ENCODE measurements at regions not wholly inside any gene's neighbourhood (a gene's known extent, or its start where the extent isn't known, plus 50 kb on each side); places are given as distances from the start of the nearest gene placed in this dataset.

- Histone ChIP-seq H3K9me2 (replicated peaks; ENCODE audit: control insufficient read depth, low read length) (no peaks in the 10 kb centered on the region), H3K79me2 (ENCODE audit: control insufficient read depth, low read length) (no peaks in the 10 kb centered on the region), H3K36me3 (ENCODE audit: control insufficient read depth, low read length) (no peaks in the 10 kb centered on the region), H3K4me3 (ENCODE audit: low read length) (no peak overlapping the region), H3K27ac (ENCODE audit: low read depth, low read length) (no peak overlapping the region), H3K27me3 (ENCODE audit: control insufficient read depth, low read length) (no peaks in the 10 kb centered on the region), H4K20me1 (ENCODE audit: control insufficient read depth, insufficient read depth, low read depth, low read length) (no peaks in the 10 kb centered on the region), H3K9me3 (ENCODE audit: control insufficient read depth, insufficient read depth, low read length) (peaks cover 8% of the 10 kb centered on the region; the same call in 1 of the 2 replicates), H3K4me1 (ENCODE audit: control insufficient read depth, low read length) (no peaks in the 10 kb centered on the region), H3K4me2 (ENCODE audit: low read length) (no peak overlapping the region), H3F3A (ENCODE audit: control insufficient read depth, insufficient read depth) (no peaks in the 10 kb centered on the region)
- TF ChIP-seq EZH2phosphoT487 (IDR thresholded peaks at IDR 0.05; ENCODE audit: borderline replicate concordance, low read length) = no peak
- no peak for TF ChIP-seq CTCF (IDR thresholded peaks at IDR 0.05; ENCODE audit: low read depth, low read length, poor library complexity, severe bottlenecking)
Observed at GRCh38 chr1:194056169-194056568, 869.8 kb upstream of the B3GALT2 start.

- TF ChIP-seq EZH2phosphoT487 (IDR thresholded peaks at IDR 0.05; ENCODE audit: borderline replicate concordance, low read length) (no peak), CTCF (IDR thresholded peaks at IDR 0.05; ENCODE audit: low read depth, low read length, poor library complexity, severe bottlenecking) (no peak)
- H3F3A ChIP-seq (ENCODE audit: control insufficient read depth, insufficient read depth) = no peaks in the 10 kb centered on the region
- H3K4me3 ChIP-seq (ENCODE audit: low read length) = no peak overlapping the region
- H3K27me3 ChIP-seq (ENCODE audit: control insufficient read depth, low read length) = no peaks in the 10 kb centered on the region
- peaks cover 8% of the 10 kb centered on the region; the same call in 1 of the 2 replicates for H3K9me3 ChIP-seq (ENCODE audit: control insufficient read depth, insufficient read depth, low read length)
- H3K79me2 ChIP-seq (ENCODE audit: control insufficient read depth, low read length) = no peaks in the 10 kb centered on the region
- no peak overlapping the region for H3K27ac ChIP-seq (ENCODE audit: low read depth, low read length)
- H3K9me2 ChIP-seq (replicated peaks; ENCODE audit: control insufficient read depth, low read length) = no peaks in the 10 kb centered on the region
- no peaks in the 10 kb centered on the region for H4K20me1 ChIP-seq (ENCODE audit: control insufficient read depth, insufficient read depth, low read depth, low read length)
- H3K4me2 ChIP-seq (ENCODE audit: low read length) = no peak overlapping the region
- H3K36me3 ChIP-seq (ENCODE audit: control insufficient read depth, low read length) = no peaks in the 10 kb centered on the region
- H3K4me1 ChIP-seq (ENCODE audit: control insufficient read depth, low read length) = no peaks in the 10 kb centered on the region
Observed at GRCh38 chr1:194055536-194055935, 869.1 kb upstream of the B3GALT2 start.

GRCh38 chr1:194052514-194053338 is 866.3 kb upstream of the B3GALT2 start:
- H3K27ac ChIP-seq (ENCODE audit: low read depth, low read length) = no peak overlapping the region

More at GRCh38 chr1:194052514-194053338, 866.3 kb upstream of the B3GALT2 start:
- no peaks in the 10 kb centered on the region for H4K20me1 ChIP-seq (ENCODE audit: control insufficient read depth, insufficient read depth, low read depth, low read length)
- H3K36me3 ChIP-seq (ENCODE audit: control insufficient read depth, low read length) = no peaks in the 10 kb centered on the region
- no peaks in the 10 kb centered on the region for H3K9me2 ChIP-seq (replicated peaks; ENCODE audit: control insufficient read depth, low read length)
- H3K4me2 ChIP-seq (ENCODE audit: low read length) = no peak overlapping the region
- H3F3A ChIP-seq (ENCODE audit: control insufficient read depth, insufficient read depth) = no peaks in the 10 kb centered on the region
- no peak overlapping the region for H3K4me3 ChIP-seq (ENCODE audit: low read length)
- H3K79me2 ChIP-seq (ENCODE audit: control insufficient read depth, low read length) = no peaks in the 10 kb centered on the region
- no peak for TF ChIP-seq EZH2phosphoT487 (IDR thresholded peaks at IDR 0.05; ENCODE audit: borderline replicate concordance, low read length)
- no peak for TF ChIP-seq CTCF (IDR thresholded peaks at IDR 0.05; ENCODE audit: low read depth, low read length, poor library complexity, severe bottlenecking)
- H3K4me1 ChIP-seq (ENCODE audit: control insufficient read depth, low read length) = no peaks in the 10 kb centered on the region
- no peaks in the 10 kb centered on the region; the same call in 1 of the 2 replicates for H3K9me3 ChIP-seq (ENCODE audit: control insufficient read depth, insufficient read depth, low read length)
- H3K27me3 ChIP-seq (ENCODE audit: control insufficient read depth, low read length) = no peaks in the 10 kb centered on the region
